NCI-H146 treated with DMSO at 0.1 percent for 48 hours (cell line): ENCODE measurements at regions not wholly inside any gene's neighbourhood (a gene's known extent, or its start where the extent isn't known, plus 50 kb on each side); places are given as distances from the start of the nearest gene placed in this dataset.

Experiments used
- DNase-seq: peaks from one replicate; lab custom pipeline; 2025; ENCODE audit not compliant: unreplicated experiment; lab: John Stamatoyannopoulos, UW

DNA sequence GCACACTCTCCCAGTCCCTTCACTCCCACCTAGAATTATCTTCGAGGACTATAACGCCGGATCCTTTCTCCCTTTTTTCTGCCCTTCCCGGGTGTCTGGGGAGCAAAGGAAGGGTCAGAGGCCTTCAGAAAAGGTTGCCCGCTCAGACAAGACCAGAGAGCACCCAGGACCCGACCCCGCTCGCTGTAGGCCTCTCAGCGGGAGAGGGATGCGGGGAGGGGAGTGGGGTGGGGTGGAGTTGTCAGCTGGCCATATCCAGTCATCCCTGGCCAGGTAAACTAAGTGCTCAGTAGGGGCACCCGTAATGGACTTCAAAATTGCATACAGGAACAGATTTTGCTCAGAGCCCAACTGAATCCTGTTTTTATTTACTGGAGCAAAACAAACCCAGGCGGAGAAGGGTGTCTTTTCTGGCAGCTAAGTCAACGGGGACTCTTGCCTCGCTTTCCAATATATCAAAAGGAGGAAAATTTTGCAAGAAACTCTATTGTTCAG lies 65.0 kb downstream of the NOL4 start:
- DNase-seq, result peak; percentile 88

DNA sequence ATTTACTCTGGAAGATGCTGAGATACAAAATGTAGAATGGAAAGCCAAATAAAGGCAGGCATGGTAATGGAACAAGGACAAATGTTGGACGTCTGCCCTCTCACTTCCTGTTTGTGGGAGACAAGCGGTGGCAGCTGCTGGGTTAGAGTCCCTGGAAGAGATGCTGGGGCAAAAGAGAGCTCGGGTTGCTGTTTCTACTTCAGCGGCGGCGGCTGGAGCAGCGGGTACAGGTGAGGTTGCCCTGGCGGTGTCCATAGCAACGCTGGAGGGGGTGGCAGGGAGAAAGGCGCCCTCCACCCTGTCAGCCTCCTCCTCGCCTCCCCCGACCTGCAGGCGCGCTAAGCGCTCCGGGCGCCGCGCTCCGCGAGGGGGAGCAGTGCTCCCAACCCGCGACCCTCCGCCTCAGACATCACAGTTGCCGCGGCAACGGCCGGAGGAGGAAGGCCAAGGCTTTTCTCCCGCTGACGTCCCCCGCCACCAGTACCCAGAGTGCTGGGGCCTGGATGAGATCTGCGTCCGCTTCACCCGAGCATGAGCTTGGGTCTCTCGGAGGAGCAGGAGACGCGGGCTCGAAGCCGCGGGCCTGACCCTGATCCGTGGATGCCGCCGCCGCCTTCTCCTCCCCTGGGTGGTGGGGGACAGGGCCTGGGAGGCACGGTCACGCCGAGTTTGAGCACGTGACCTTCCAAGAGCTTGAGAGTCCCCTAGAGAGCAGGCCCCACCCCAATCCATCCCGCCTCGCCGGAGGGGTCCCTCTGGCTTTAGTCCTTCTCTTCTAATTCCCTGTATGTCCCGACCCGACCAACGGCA lies 65.6 kb downstream of the NOL4 start:
- DNase-seq, result peak; percentile 98

- no peak for DNase-seq
Observed at GRCh38 chr18:34153711-34154110, 71.0 kb downstream of the NOL4 start.

GRCh38 chr18:34131006-34131405 lies 93.7 kb downstream of the NOL4 start:
- DNase-seq, result peak; percentile 79

DNA sequence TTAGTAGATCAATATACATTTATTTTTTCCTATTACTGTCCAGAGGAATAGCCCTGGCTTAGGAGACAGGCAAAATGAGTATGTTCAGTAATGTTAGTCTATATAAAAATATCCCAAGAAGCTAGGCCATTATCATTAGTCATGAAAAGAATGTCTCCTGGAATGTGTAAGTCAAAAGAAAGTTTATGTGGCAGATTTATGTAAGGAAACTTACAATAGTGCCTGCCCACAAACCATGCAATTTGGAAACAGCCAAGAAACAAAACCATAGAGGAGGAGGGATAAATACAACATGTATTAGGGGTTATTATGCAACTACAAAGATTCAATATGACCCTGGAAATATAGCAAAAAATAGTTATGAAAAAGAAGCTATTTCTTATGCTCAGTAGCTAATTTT lies 96.3 kb downstream of the NOL4 start:
- DNase-seq, result no peak

DNA sequence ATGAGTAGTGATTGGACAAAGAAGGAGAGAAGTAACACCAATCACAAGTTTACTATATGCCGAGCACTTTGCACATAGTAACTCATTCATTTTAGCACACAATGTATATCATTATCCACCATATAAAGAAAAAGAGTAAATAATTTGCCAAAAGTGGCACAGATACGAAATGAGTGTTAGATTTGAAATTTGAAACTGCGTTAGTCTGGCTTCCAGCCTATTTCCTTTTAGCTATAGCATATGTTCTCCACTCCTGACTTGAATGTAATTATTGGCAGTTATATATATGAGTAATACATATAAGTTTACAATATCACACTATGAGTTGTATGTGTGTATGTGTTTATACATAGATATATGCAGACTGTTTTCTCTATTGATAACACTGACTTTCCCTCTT lies 98.6 kb downstream of the NOL4 start:
- no peak for DNase-seq

DNA sequence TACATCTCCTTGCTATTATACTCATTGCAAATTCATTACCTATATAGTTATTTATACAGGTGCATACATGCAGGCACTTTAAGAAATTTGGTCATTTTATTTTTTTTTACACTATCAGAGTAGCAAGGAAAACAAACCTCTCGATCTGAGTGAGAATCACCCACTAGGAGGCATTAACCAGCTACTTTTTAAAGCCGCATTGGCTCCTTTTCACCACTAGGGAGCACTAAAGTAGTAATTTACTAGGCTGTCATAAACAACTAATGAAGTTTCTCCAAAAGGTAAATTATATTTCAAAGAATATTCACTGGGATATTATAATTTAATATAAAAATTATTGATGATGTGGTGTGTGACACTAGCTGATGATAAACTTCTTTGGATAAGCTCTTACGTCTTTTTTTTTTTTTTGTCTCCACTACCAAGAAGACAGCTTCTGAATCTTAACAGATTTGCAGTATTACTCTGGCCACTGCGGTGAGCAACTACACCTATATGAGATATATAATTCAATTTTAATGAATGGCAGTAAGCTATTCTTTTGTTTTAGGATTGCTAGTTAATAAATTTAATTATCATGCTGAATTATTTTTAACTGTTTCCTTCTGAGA lies 101.9 kb downstream of the NOL4 start:
- peak; percentile 77 for DNase-seq

GRCh38 chr18:34121200-34121721 lies 103.5 kb downstream of the NOL4 start:
- no peak for DNase-seq

DNA sequence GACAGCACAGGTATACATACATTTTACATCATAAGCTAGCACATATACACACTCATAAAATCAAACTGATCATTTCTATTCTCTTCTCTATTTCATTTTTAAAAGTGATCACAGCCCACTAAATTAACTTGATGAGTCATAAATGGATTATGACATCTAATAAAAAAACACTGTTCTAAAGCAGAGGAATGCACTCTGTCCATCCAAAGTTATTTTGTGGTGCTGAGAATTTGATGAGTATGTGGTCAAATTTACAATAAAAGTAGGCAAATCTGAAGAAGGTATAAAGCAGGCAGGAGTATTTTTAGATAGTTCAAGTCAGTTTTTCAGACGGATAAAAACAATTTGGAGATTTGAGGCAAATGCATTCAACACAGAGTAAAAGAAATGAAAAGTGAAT lies 104.4 kb downstream of the NOL4 start:
- no peak for DNase-seq

DNA sequence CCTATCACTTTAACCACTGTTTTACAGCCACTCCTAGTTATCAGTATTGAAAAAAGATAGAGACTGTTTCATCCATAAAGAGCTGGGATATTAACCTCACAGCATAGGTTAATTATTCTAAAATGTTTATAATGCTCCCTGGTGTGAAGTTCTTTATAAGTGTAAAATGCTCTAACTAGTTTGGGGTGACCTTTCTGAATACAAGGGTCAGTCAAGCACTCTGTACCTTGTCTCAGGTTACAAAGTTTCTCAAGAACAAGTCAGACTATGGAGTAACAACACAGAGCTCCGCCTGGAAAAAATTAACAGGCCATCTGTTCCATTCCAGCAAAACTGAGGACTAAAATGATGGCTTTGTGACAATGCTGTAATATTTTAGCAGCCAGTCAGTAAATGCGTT lies 107.4 kb downstream of the NOL4 start:
- DNase-seq, result peak; percentile 100

DNA sequence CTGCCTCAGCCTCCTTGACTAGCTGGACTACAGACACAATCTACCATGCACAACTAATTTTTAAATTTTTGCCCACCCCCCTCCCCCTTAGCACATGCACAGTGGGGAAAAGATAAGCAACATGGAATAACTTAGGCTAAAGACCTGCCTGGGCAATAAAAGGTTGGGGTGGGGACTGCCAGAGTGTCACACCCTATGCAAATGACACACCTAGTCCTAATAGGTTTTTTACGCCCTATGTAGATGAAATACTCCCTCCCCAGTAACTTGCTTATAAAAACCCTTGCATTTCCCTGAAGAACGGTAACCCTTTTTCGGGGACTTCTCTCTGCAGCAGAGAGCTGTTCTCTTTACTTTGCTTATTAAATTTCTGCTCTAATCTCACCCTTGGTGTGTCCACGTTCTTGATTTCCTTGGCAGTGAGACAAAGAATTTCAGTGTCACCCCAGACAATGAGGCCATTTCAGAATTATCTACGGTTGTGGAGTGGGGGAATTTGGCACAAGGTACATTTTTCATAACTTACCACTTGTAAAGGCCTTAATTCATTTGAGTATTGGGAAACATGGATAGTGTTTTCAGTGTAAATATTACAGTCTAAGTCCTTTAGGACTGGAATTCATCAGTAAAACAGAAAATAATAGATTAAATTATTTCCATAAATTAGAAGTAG lies 109.2 kb downstream of the NOL4 start:
- DNase-seq, result no peak

- no peak for DNase-seq
Observed at GRCh38 chr18:34114996-34115395, 109.7 kb downstream of the NOL4 start.

DNA sequence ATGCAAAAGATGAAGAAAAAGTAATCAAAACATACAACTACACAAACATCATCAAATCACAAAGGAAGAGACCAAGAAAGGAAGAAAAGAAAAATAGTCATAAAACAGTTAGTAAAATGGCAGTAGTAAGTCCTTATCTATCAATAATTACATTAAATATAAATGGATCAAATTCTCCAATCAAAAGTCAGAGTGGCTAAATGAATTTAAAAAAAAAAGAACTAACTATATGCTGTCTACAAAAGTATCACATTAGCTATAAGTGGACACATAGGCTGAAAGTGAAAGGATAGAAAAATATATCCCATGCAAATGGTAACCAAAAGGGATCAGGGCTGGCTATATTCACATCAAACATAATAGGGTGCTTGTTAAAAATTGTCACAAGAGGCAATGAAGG lies 116.5 kb downstream of the NOL4 start:
- no peak for DNase-seq

DNA sequence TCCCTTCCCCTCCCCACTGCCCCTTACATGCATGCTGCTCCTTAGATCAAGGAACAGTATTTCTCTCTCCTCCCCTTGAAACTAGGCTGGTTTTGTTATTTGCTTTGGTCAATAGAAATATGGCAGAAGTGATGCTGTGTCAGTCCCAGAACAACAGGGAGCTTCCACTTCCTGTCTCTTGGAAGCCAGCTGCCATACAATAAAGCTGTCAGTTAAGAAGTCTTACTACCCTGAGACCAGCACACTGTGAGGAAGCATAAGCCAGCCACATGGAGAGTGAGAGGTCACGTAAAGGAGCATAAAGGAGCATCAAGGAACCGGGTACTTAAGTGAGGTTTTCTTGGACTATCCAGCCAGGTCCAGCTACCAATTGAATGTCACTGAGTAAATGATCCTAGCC lies 126.6 kb downstream of the NOL4 start:
- peak; percentile 58 for DNase-seq

- no peak for DNase-seq
Observed at GRCh38 chr18:34097312-34097711, 127.4 kb downstream of the NOL4 start.

DNA sequence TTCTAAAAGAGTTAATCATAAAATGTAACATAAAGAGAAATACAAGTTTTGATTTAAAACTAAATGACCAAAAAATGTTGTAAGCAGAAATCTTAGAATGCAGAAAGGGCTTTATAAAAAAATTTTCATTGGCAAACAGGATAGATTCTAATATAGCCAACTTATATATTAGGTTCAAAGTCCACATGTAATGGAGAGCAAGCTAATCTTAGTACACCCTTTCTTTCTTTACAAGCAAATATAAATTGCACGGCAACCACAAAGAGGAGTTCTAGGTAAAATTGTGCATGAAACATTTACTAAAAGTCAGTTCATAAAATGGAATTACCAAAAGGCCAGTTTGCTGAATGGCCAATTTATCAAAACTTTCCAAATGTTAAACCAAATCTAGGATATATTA lies 130.6 kb downstream of the NOL4 start:
- no peak for DNase-seq

- DNase-seq, result no peak
Observed at GRCh38 chr18:34092796-34093195, 131.9 kb downstream of the NOL4 start.

DNA sequence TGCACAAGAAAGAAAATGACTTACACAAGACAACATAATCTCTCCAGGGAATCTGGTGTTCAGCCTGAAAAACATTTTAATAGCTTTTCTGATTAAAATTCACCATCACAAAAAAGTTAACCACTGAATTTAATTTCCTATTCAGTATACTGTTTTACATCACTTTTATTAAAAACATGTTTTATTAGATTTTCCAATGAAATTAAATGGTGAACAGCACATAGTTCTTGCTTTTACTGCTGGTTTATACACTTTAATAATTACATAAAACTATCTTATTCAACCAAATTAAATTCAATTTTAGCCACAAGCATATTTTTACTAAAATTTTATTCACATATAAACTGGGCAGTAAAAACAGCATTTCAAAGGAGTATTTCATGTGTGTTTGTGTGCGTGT lies 138.3 kb downstream of the NOL4 start:
- no peak for DNase-seq

GRCh38 chr18:34085140-34085739 lies 139.5 kb downstream of the NOL4 start:
- peak; percentile 43 for DNase-seq

DNA sequence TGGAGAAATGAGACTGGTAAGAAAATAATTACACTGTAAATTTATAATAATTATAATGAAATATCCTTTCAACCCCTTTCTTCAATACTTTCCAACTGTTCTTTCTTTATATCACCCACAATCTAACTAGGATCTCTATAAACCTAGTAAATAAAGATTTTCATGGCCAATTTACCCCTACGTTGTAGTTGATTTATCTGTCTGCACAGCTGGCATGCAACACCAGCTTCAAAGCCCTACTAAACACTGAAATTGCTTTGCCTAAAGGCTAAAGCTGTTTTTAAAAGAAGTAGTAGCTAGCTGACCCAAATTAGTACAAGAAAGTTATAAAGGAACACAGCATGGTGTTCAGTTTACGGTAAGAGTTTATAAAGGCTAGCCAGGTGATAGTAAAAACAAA lies 140.1 kb downstream of the NOL4 start:
- DNase-seq, result peak; percentile 62

DNA sequence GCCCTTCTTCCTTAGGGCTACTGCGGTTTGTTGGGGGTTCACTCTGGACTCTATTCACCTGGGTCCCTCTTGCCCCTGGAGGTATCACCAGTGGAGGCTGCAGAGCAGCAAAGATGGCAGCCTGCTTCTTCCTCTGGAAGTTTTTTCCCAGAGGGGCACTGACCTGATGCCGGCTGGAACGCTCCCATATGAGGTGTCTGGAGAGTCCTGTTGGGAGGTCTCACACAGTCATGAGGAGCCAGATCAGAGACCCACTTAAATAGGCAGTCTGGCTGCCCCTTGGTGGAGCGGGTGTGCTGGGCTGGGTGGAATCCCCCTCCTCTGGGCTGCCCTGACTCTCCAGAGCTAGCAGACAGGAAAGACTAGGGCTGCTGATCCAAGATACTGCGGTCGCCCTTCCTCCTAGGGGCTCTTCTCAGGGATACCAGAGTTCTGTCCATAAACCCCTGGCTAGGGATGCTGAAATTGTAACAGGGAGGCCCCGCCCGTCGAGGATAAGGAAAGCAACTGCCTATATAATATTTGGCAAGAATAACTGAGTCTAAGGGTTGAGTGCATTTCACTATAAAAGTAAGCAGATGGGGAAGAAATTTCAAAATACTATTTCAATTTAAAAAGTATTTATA lies 140.7 kb downstream of the NOL4 start:
- no peak for DNase-seq
